CD4-positive, alpha-beta T cell treated with Interleukin-4 for 4 hours (primary cell): ENCODE measurements at regions not wholly inside any gene's neighbourhood (a gene's known extent, or its start where the extent isn't known, plus 50 kb on each side); places are given as distances from the start of the nearest gene placed in this dataset.
A peak's percentile ranks its signal among the peaks of the same experiment; 100 is the strongest.
"Not testable (repeated sequence)": the region's sequence is repeated elsewhere in the genome, so short reads cannot be mapped to it uniquely, and the experiment has no call there.

ENCODE experiments used
- DNase-seq: peaks from one replicate; pipeline ENCODE4 v3.0.0-alpha.2; 2020

DNA sequence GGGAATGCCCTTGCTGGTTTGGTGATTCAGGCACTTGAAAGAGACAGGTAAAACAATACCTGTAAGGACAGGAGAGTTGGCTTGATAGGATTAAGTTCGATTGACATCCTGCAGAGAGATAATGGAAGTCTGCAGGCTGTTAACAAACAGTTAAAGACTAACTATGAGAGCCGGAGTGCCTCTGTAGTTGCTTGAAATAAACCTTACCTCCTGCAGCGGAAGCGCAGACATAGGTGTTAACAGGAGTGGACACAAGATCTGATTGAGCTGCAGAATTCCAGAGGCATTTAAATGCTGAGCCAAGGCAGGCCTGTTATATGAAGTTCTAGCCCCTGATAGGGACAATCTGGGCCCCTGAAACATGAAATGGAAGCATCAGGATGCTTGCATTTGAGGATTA lies 416.7 kb upstream of the MAOA start:
- DNase-seq: no peak

DNA sequence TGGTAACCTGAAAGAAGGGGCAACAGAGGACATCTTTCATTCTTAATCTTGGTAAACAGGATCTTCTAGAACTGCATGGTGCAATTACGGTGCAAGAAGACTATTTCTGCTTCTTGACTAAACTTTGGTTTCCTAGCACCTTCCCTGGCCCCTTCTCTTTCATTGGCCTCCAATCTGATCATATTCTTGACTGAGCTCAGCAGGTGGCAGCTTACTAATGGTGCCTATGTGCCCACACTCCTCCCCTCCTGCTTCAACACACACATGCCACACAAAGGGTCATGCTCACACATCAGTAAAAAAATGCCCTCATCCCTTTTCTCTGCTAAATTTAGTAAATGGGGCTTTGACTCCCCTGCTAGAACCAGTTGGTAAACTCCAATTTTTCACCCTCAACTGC lies 400.5 kb upstream of the MAOA start:
- no peak for DNase-seq

GRCh38 chrX:43266487-43266886 lies 389.6 kb upstream of the MAOA start:
- DNase-seq: no peak

- DNase-seq: no peak
Measured at GRCh38 chrX:43267652-43268051, 388.4 kb upstream of the MAOA start.

GRCh38 chrX:43269201-43269600 lies 386.9 kb upstream of the MAOA start:
- no peak for DNase-seq

DNA sequence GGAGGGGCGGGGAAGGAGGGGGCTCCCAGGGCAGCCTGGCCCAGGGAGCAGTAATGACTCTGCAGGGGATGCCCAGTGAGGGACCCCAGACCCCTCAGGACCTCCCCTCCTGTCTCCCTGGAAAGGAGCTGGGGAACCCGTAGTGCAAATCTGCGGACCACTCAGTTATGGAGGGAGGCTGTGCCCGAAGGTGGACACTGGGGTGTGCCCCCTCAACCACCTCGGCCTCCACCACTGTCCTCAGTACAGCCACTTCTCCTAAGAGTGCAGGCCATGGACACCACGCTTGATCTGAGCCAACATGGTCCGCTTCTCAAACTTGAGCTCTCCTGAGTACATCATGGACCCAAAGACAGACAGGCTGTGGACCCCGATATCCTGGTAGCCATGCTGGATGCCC lies 378.2 kb upstream of the MAOA start:
- DNase-seq: no peak

- DNase-seq: no peak
Measured at GRCh38 chrX:43278440-43278839, 377.7 kb upstream of the MAOA start.

DNA sequence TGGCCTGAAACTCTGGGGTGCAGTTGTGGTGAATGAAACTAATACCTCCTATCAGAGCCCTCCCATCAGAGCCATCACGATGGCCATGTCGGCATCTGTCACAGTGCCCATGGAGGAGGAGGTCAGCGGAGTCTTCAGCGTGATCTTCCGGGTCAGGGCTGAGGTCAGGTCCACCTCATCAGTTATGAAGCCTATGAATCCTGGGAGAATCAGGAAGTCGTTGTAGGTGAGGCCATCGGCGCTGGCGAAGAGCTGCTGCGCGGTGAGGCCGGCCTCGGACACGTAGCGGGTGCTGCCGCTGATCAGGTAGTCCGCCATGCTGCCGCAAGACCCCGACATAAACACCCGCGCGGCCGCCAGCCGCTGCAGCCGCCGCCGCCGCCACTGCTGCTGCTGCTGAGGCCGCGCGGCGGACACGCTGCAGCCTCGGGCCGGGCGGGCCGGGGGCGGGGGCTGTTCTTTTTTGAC lies 376.7 kb upstream of the MAOA start:
- no peak for DNase-seq

GRCh38 chrX:43283187-43283586 lies 372.9 kb upstream of the MAOA start:
- DNase-seq: no peak

- not testable (repeated sequence) for DNase-seq
Measured at GRCh38 chrX:43311625-43312024, 344.5 kb upstream of the MAOA start.

DNA sequence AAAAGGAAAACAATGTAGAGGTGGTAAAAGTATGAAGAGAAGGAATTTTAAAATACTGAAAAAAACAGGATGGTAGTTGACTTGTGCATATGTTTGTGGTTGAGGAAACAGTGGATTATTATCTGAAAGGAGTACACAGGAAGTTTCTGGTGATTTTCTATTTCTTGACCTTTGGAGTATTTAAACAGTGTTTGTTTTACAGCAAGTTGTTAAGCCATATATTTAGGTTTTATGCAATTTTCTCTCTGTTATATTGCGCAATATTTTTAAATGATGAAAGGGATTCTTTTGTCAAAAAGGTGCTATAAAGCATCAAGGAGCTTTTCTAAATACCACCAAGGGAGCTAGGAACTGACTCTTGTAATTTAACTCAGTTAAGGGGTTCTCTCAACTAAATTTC lies 343.1 kb upstream of the MAOA start:
- no peak for DNase-seq

GRCh38 chrX:43314525-43314924 lies 341.6 kb upstream of the MAOA start:
- DNase-seq: no peak

GRCh38 chrX:43315622-43316021 lies 340.5 kb upstream of the MAOA start:
- no peak for DNase-seq

DNA sequence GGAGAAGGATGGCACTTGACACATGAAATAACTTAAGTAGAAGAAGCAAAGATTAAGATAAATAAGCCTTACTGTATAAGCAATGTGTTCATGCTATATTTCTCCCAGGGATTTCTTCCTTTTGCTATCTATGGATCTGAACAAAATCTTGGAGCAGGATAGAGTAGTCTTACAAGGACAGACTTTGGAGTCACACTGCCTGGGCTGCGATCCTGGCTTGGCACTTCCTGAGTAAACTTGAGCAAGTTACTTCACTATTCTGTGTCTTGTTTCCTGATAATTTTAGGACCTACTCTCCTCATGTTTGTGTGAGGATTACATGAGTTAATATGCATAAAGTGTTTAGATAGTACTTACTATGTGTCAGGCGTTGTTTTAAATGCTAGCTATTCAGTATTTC lies 340.0 kb upstream of the MAOA start:
- DNase-seq: no peak

- no peak for DNase-seq
Measured at GRCh38 chrX:43317378-43317777, 338.7 kb upstream of the MAOA start.

- DNase-seq: no peak
Measured at GRCh38 chrX:43328358-43328946, 327.6 kb upstream of the MAOA start.

GRCh38 chrX:43333543-43333942 lies 322.6 kb upstream of the MAOA start:
- DNase-seq: no peak

DNA sequence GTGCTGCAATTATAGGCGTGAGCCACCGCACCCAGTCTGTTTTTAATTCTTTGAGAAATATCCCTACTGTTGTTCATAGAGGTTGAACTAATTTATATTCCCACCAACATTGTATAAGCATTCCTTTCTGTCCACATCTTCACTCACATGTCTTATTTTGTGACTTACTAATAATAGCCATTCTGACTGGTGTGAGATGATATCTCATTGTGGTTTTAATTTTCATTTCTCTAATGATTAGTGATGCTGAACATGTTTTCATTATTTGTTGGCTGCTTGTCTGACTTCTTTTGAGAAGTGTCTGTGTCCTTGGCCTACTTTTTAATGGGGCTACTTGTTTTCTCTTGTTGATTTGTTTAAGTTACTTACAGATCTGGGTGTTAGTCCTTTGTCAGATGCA lies 310.9 kb upstream of the MAOA start:
- no peak for DNase-seq

DNA sequence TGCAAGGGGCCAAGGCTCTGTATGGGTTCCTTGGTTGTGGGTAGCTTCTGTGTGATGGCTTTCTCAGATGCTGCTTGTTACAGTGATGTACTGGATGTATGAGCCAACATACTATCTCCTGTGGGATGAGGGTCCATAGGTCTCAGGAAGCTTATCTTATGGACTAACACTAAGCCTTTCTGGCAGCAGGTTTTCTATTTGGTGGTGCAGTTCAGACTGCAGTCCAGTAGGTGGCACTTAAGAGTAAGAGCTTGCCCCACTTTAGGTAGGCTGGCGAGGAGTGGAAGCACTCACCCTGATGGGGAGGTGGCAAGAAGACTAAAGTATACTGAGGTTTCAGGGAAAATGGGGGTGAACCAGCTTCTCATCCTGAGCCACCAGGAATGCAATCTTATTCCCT lies 306.7 kb upstream of the MAOA start:
- peak; percentile 41 for DNase-seq

DNA sequence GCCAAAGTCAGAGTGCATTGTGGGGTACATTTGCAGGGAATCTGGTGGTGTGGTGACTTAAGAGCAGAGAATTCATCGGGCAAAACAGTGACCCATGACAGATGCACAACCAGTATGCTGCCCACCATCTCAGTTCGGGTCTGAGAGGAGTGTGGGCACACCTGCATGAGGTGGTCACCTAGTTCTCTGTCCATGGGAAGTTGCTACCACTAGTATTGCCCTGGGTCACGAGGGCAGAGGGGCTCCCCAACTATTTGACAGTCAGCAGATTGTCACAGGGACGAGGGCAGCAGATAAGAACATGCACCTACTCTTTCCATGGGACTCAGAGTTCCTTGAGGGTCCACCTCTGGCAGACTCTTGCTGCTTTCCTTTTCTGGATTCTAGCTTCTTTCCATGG lies 305.2 kb upstream of the MAOA start:
- DNase-seq: no peak

- DNase-seq: no peak
Measured at GRCh38 chrX:43357741-43358140, 298.4 kb upstream of the MAOA start.

- DNase-seq: no peak
Measured at GRCh38 chrX:43373032-43373431, 283.1 kb upstream of the MAOA start.

DNA sequence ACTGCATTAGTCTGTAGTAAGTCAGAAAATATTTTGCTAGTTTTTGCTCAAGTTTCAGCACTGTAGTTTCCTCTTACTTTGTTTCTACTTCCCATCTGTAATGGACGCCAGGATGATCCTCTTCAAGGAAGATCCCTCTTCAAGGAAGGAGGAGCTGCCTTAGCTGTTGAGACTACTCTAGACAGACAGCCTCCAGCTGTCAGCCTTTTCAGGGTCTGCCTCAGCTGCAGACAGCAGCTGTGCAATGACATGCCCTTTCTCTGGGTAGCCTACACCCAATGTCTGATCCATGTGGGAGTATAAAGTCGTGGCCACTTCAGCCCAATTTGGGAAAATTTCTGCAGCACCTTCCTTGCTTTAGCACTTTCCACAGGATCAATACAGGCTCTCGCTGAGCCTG lies 281.0 kb upstream of the MAOA start:
- DNase-seq: no peak

- DNase-seq: no peak
Measured at GRCh38 chrX:43380704-43381103, 275.4 kb upstream of the MAOA start.

DNA sequence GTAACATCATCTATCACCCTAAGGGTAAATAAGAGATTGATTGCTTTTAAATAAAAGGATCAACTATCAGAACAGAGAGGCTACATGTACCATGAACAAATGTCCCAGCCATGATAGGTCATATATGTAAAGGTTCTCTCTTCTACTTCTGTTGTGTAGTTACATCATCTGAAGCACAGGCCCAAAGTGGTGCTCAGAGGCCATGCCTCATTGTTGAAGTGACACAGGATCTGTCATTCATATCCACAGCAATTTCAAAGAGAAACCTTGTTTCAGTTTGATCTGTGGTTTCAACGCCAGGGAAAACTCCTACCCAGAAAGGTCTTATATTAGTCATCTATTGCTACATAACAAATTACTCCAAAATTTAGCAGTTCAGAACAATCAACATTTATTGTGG lies 269.2 kb upstream of the MAOA start:
- no peak for DNase-seq

DNA sequence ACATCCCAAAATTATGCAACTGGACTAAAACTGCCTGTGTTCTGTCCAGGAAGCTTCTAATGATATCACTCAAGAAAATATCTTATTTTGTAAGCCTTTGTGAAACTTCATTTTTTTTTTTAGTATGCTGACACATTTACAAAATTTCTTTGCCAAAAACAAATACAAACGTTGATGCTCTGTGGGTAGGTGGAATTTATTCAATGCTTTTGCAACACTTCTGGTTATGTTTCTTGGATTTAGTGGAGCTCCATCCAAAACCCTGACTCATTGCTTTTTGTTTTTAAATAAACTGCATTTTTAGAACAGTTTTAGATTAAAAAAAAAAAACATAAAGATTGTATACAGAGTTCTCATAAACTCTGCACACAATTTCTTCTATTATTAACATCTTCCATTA lies 250.9 kb upstream of the MAOA start:
- DNase-seq: no peak
